Hepatocyte (in vitro differentiated cells): ENCODE measurements at regions not wholly inside any gene's neighbourhood (a gene's known extent, or its start where the extent isn't known, plus 50 kb on each side); places are given as distances from the start of the nearest gene placed in this dataset.

Experiments
- DNase-seq: peaks from one replicate; pipeline ENCODE4 v3.0.0-alpha.2; 2016; ENCODE audit warnings: low spot score
- H2AFZ ChIP-seq: fragments of 200-600 bp; sonication (generic); 2 replicates; pipeline ENCODE4 v1.6.0; 2016; ENCODE audit warnings: antibody characterized with exemption, mild to moderate bottlenecking
- H3K27ac ChIP-seq: fragments of 200-600 bp; sonication (generic); 2 replicates; pipeline ENCODE4 v1.5.1; 2016; ENCODE audit warnings: mild to moderate bottlenecking
- H3K27me3 ChIP-seq: fragments of 200-600 bp; sonication (generic); 2 replicates; pipeline ENCODE4 v1.6.1; 2016
- H3K36me3 ChIP-seq: fragments of 200-600 bp; sonication (generic); replicated peaks from 2 replicates; pipeline ENCODE4 v1.5.1; 2016; ENCODE audit warnings: low read depth; ENCODE audit not compliant: insufficient read depth
- H3K4me1 ChIP-seq: fragments of 200-600 bp; sonication (generic); 2 replicates; pipeline ENCODE4 v1.5.1; 2016; ENCODE audit warnings: mild to moderate bottlenecking, moderate library complexity; ENCODE audit not compliant: insufficient read depth
- H3K4me2 ChIP-seq: fragments of 200-600 bp; sonication (generic); 2 replicates; pipeline ENCODE4 v1.6.0; 2016
- H3K4me3 ChIP-seq: fragments of 200-600 bp; sonication (generic); 2 replicates; pipeline ENCODE4 v1.5.1; 2016; ENCODE audit warnings: mild to moderate bottlenecking
- H3K79me2 ChIP-seq: fragments of 200-600 bp; sonication (generic); 2 replicates; pipeline ENCODE4 v1.6.0; 2017; ENCODE audit warnings: mild to moderate bottlenecking
- H3K9me2 ChIP-seq: fragments of 200-600 bp; sonication (generic); replicated peaks from 2 replicates; pipeline ENCODE4 v1.6.0; 2017; ENCODE audit warnings: mild to moderate bottlenecking; ENCODE audit not compliant: insufficient read depth
- H3K9me3 ChIP-seq: fragments of 200-600 bp; sonication (generic); 2 replicates; pipeline ENCODE4 v1.5.1; 2016; ENCODE audit warnings: low read depth, mild to moderate bottlenecking
- H4K20me1 ChIP-seq: fragments of 200-600 bp; sonication (generic); 2 replicates; pipeline ENCODE4 v1.6.0; 2016; ENCODE audit warnings: mild to moderate bottlenecking; ENCODE audit not compliant: insufficient read depth, poor library complexity, severe bottlenecking
- EZH2 ChIP-seq: fragments of 200-600 bp; sonication (generic); IDR thresholded peaks from 2 replicates; pipeline ENCODE4 v1.6.1; 2016; ENCODE audit warnings: antibody characterized with exemption, mild to moderate bottlenecking, borderline replicate concordance
- EZH2phosphoT487 ChIP-seq: fragments of 200-600 bp; sonication (generic); IDR thresholded peaks from one replicate; pipeline ENCODE4 v1.6.1; 2018; ENCODE audit warnings: antibody characterized with exemption, mild to moderate bottlenecking, low read depth, moderate library complexity; ENCODE audit not compliant: unreplicated experiment, severe bottlenecking
- WGBS: methylation state at CpG from one replicate; pipeline ENCODE4 v1.1.6; 2016; ENCODE audit warnings: low lambda C conversion rate; ENCODE audit errors: missing lambda C conversion rate; 5-methylcytosine and 5-hydroxymethylcytosine counted together
- TF ChIP-seq, protein P1 (sequence below): fragments of 200-600 bp; sonication (generic); IDR thresholded peaks from 2 replicates; pipeline ENCODE4 v1.5.1; 2016; ENCODE audit warnings: antibody characterized with exemption, mild to moderate bottlenecking; ENCODE audit not compliant: poor library complexity

DNA sequence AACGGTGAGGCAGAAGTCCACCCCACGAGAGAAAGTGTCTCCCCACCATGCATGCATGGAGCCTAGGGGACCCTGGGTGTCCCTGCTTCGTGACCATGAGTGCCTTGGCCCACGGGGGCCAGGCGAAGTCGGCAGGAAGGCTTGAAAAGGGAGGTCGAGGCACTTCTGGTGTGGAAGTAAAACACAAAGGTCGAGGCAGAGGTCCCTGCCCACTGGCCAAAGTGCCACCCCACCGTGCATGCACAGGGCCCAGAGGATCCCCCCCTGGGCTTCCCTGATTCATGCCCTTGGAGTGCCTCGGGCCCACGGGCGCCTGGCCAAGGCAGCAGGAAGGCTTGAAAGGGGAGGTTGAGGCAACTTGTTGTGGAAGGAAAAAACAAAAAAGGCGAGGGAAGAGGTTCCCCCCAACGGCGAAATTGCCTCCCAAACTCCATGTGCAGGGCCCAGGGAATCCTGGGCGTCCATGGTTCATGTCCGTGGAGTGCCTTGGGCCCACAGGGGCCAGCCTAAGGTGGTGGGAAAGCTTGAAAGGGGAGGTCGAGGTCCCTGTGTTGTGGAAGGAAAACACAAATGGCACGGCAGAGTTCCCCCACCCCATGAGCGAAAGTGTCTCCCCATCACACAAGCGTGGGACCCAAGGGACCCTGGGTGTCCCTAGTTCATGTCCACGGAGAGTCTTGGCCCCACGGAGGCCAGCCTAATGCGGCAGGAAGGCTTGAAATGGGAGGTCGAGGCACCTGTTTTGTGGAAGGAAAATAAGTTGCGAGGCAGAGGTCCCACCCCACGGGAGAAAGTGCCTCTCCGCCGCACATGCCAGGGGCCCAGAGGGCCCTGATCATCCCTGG lies 372.1 kb downstream of the ALG10 start:
- Histone ChIP-seq H3K4me2 (no peak overlapping the region), H4K20me1 (no peaks in the 10 kb centered on the region), H3K36me3 (no peaks in the 10 kb centered on the region), H3K4me3 (no peak overlapping the region), H3K4me1 (no peaks in the 10 kb centered on the region), H3K9me3 (no peaks in the 10 kb centered on the region), H3K79me2 (no peaks in the 10 kb centered on the region), H3K27me3 (no peaks in the 10 kb centered on the region), H3K9me2 (no peaks in the 10 kb centered on the region), H3K27ac (no peak overlapping the region), H2AFZ (no peak overlapping the region)
- 61% methylated on average over 29 of the region's 29 CpGs for whole genome bisulfite sequencing
- TF ChIP-seq, protein P1, sequence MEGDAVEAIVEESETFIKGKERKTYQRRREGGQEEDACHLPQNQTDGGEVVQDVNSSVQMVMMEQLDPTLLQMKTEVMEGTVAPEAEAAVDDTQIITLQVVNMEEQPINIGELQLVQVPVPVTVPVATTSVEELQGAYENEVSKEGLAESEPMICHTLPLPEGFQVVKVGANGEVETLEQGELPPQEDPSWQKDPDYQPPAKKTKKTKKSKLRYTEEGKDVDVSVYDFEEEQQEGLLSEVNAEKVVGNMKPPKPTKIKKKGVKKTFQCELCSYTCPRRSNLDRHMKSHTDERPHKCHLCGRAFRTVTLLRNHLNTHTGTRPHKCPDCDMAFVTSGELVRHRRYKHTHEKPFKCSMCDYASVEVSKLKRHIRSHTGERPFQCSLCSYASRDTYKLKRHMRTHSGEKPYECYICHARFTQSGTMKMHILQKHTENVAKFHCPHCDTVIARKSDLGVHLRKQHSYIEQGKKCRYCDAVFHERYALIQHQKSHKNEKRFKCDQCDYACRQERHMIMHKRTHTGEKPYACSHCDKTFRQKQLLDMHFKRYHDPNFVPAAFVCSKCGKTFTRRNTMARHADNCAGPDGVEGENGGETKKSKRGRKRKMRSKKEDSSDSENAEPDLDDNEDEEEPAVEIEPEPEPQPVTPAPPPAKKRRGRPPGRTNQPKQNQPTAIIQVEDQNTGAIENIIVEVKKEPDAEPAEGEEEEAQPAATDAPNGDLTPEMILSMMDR, result no peak
- no peak for TF ChIP-seq EZH2
- no peak for TF ChIP-seq EZH2phosphoT487
- DNase-seq, result no peak

DNA sequence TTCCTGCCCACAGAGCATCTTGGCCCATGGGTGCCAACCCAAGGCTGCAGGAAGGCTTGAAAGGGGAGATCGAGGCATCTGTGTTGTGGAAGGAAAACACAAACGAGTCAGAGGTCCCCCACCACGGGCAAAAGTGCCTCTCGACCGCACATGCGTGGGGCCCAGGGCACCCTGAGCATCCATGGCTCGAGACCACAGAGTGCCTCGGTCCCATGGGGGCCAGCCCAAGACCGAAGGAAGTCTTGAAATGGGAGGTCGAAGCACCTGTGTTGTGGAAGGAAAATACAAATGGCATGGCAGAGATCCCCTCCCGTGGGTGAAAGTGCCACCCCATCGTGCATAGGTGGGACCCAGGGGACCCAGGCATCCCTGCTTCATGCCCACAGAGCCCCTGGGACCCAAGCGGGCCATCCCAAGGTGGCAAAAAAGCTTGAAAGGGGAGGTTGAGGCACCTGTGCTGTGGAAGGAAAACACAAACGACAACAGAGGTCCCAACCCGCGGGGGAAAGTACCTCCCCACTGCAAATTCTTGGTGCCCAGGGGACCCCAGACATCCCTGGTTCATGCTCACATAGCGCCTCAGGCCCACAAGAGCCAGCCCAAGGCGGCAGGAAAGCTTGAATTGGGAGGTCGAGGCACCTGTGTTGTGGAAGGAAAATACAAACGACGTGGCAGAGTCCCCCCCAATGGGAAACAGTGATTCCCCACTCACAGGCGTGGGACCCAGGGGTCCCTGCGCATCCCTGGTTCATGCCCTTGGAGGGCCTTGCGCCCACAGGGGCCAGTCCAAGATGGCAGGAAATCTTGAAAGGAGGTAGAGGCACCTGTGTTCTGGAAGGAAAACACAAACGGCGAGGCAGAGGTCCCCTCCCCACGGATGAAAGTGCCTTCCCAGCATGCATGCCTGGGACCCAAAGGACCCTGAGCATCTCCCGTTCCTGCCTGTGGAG lies 373.0 kb downstream of the ALG10 start:
- no peaks in the 10 kb centered on the region for H3K9me2 ChIP-seq
- H3K4me3 ChIP-seq, result no peak overlapping the region
- H3K36me3 ChIP-seq, result no peaks in the 10 kb centered on the region
- H3K27me3 ChIP-seq, result no peaks in the 10 kb centered on the region
- no peaks in the 10 kb centered on the region for H3K4me1 ChIP-seq
- no peak overlapping the region for H3K4me2 ChIP-seq
- H3K27ac ChIP-seq, result no peak overlapping the region
- no peak for DNase-seq
- no peaks in the 10 kb centered on the region for H4K20me1 ChIP-seq
- WGBS, result 72% methylated on average over 28 of the region's 28 CpGs
- no peaks in the 10 kb centered on the region for H3K79me2 ChIP-seq
- no peaks in the 10 kb centered on the region for H3K9me3 ChIP-seq
- H2AFZ ChIP-seq, result no peak overlapping the region
- TF ChIP-seq EZH2 (no peak), EZH2phosphoT487 (no peak)
- TF ChIP-seq, protein P1, result no peak

DNA sequence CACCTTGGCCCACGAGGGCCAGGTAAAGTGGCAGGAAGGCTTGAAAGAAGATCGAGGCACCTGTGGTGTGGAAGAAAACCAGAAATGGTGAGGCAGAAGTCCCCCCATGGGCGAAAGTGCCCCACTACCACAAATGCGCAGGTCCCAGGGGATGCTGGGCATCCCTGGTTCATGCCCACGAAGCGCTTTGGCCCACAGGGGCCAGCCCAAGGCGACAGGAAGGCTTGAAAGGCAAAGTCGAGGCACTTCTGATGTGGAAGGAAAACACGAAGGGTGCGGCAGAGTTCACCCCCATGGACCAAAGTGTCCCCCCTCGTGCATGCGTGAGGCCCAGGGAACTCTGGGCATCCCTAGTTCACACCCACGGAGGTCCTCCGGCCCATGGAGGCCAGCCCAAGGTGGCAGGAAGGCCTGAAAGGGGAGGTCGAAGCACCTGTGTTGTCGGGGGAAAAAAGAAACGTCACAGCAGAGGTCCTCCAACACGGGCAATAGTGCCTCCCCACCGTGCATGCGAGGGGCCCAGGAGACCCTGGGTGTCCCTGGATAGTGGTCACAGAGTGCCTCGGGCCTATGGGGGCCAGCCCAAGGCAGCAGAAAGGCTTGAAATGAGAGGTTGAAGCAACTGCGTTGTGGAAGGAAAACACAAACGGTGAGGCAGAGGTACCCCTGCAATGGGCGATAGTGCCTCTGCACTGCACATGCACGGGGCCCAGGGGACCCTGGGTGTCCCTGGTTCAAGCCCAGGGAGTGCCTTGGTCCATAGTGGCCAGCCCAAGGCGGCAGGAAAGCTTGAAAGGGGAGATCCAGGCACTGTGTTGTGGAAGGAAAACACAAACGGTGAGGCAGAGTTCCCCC lies 373.9 kb downstream of the ALG10 start:
- H2AFZ ChIP-seq, result no peak overlapping the region
- WGBS, result 56% methylated on average over 27 of the region's 27 CpGs
- no peak overlapping the region for H3K27ac ChIP-seq
- no peaks in the 10 kb centered on the region for H3K27me3 ChIP-seq
- DNase-seq, result no peak
- TF ChIP-seq, protein P1, result no peak
- no peak for TF ChIP-seq EZH2phosphoT487
- TF ChIP-seq EZH2, result no peak
- no peak overlapping the region for H3K4me2 ChIP-seq
- H3K4me3 ChIP-seq, result no peak overlapping the region
- H3K79me2 ChIP-seq, result no peaks in the 10 kb centered on the region
- no peaks in the 10 kb centered on the region for H3K4me1 ChIP-seq
- no peaks in the 10 kb centered on the region for H4K20me1 ChIP-seq
- no peaks in the 10 kb centered on the region for H3K9me2 ChIP-seq
- no peaks in the 10 kb centered on the region for H3K9me3 ChIP-seq
- H3K36me3 ChIP-seq, result no peaks in the 10 kb centered on the region
